ENCODE measurements at regions not wholly inside any gene's neighbourhood (a gene's known extent, or its start where the extent isn't known, plus 50 kb on each side); places are given as distances from the start of the nearest gene placed in this dataset.

GRCh38 chr22:48672387-48672786, 1155.3 kb downstream of the BRD1 start:
- no peak overlapping the region for H3K4me3 ChIP-seq (ENCODE audit: control insufficient read depth, low read depth, low read length)
- TF ChIP-seq, protein P1, sequence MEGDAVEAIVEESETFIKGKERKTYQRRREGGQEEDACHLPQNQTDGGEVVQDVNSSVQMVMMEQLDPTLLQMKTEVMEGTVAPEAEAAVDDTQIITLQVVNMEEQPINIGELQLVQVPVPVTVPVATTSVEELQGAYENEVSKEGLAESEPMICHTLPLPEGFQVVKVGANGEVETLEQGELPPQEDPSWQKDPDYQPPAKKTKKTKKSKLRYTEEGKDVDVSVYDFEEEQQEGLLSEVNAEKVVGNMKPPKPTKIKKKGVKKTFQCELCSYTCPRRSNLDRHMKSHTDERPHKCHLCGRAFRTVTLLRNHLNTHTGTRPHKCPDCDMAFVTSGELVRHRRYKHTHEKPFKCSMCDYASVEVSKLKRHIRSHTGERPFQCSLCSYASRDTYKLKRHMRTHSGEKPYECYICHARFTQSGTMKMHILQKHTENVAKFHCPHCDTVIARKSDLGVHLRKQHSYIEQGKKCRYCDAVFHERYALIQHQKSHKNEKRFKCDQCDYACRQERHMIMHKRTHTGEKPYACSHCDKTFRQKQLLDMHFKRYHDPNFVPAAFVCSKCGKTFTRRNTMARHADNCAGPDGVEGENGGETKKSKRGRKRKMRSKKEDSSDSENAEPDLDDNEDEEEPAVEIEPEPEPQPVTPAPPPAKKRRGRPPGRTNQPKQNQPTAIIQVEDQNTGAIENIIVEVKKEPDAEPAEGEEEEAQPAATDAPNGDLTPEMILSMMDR (IDR thresholded peaks at IDR 0.05; ENCODE audit: control insufficient read depth, insufficient read depth, low read depth, low read length, missing control alignments), result no peak
- no peak for DNase-seq (ENCODE audit: low read depth)

DNA sequence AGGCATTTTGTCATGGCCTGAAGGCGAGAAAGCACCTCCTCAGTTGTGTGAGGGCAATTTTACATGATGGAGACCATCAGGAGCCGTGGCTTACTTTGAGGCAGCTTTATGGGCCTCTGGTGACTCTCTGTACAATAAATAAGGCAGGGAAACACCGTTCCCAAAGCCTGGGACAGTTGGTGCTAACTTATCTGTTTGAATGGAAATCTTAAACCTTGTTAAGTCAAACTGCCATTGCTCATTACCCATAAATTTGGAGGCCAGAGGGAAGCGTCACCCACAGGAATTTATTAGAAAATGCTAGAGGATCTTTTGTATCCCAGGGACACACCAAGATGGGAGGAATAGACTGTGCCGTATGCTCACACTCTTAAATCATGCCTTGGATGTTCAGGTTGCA, 1156.9 kb downstream of the BRD1 start:
- TF ChIP-seq, protein P1 (IDR thresholded peaks at IDR 0.05; ENCODE audit: control insufficient read depth, insufficient read depth, low read depth, low read length, missing control alignments), result no peak
- H3K4me3 ChIP-seq (ENCODE audit: control insufficient read depth, low read depth, low read length), result no peak overlapping the region

DNA sequence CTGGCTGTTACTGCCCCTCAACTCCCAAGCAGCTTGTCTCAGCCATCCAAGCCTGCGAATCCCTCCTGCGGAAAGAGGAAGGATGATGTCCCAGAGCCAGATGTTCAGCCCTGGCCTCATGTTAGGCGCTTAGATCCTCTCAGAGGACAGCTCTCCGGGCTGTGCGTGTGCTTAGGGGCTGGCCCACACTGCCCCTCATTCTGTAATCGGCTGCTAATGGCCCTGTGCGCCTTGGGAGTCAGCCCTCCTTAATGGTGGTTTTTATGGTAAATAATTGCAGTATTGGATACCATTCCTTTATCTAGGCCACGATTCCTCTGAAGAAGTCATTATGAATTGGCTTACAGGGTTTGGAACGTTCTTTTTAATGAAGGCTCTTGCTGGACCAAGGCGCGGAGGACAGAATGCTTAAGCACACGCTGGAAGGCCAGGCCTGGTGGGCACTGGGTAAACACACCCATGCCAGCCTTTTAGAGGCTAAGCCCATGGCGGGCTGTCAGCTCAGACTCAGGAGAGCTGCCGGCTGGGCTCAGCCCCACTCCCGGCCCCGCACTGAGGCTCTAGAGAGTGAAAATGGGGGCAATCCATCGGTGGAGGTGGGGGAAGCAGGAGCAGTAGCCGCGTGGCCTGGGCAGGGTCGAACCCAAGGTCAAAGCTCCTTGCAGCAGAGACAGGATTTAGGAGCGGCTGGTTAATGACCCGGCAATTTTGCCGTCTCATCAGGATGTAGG, 1157.5 kb downstream of the BRD1 start:
- TF ChIP-seq, protein P1 (IDR thresholded peaks at IDR 0.05; ENCODE audit: control insufficient read depth, insufficient read depth, low read depth, low read length, missing control alignments), result no peak
- H3K4me3 ChIP-seq (ENCODE audit: control insufficient read depth, low read depth, low read length), result no peak overlapping the region
- no peak for DNase-seq (ENCODE audit: low read depth)

More for the DNA sequence above, 1156.9 kb downstream of the BRD1 start:
- DNase-seq (ENCODE audit: low read depth), result no peak

GRCh38 chr22:48669226-48669625, 1158.4 kb downstream of the BRD1 start:
- DNase-seq (ENCODE audit: low read depth), result no peak
- H3K4me3 ChIP-seq (ENCODE audit: control insufficient read depth, low read depth, low read length), result no peak overlapping the region
- TF ChIP-seq, protein P1 (IDR thresholded peaks at IDR 0.05; ENCODE audit: control insufficient read depth, insufficient read depth, low read depth, low read length, missing control alignments), result no peak

GRCh38 chr22:48667289-48667688, 1160.4 kb downstream of the BRD1 start:
- TF ChIP-seq, protein P1 (IDR thresholded peaks at IDR 0.05; ENCODE audit: control insufficient read depth, insufficient read depth, low read depth, low read length, missing control alignments), result no peak
- DNase-seq (ENCODE audit: low read depth), result no peak
- no peak overlapping the region for H3K4me3 ChIP-seq (ENCODE audit: control insufficient read depth, low read depth, low read length)

- no peak overlapping the region for H3K4me3 ChIP-seq (ENCODE audit: control insufficient read depth, low read depth, low read length)
- DNase-seq (ENCODE audit: low read depth), result no peak
- TF ChIP-seq, protein P1 (IDR thresholded peaks at IDR 0.05; ENCODE audit: control insufficient read depth, insufficient read depth, low read depth, low read length, missing control alignments), result no peak
These were observed 1161.1 kb downstream of the BRD1 start for GRCh38 chr22:48666620-48667019.

Data from AG09309 (cell line).